ENCODE measurements at regions not wholly inside any gene's neighbourhood (a gene's known extent, or its start where the extent isn't known, plus 50 kb on each side); places are given as distances from the start of the nearest gene placed in this dataset.

DNA sequence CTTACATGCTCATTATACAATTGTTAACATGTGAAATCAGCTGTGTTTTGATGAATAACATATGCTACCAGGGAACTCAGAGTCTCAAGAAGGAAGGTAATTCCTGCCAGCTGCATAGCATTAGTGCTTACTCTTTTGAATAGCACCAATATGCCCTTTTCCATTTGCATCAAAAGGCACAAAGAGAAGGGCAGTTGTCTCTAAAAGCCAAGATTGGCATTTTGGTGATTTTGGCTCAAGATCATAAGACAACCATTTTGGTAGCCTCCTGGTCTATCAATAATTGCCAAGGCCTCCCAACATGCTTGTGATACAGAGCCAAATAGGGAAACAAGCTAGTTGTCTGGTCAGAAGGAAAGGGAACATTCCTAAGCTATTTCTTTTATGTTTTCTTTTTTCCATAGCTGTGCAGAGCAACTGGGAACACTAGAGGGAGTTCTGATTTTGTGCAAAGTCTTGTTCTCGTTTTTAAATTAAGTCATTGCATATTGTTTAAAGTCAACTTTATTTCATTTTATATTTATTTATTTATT, 416.7 kb upstream of the CHORDC1 start:
- Histone ChIP-seq H3K27me3 (ENCODE audit: control insufficient read depth in 2 of 2, insufficient read depth in 2 of 2, low read length in 2 of 2) (no peaks in the 10 kb centered on the region), H3K4me2 (ENCODE audit: insufficient read depth, low read length) (no peak overlapping the region), H3K4me1 (ENCODE audit: control insufficient read depth, extremely low read depth, insufficient read depth, low read length) (no peaks in the 10 kb centered on the region), H3K9me1 (replicated peaks; ENCODE audit: control insufficient read depth, extremely low read depth, insufficient read depth, low read length) (no peaks in the 10 kb centered on the region), H3K36me3 (ENCODE audit: control insufficient read depth in 2 of 2, extremely low read depth in 1 of 2, insufficient read depth in 2 of 2, low read length in 2 of 2) (no peaks in the 10 kb centered on the region), H3K9ac (replicated peaks; ENCODE audit: extremely low read depth, insufficient read depth, low read length) (no peak overlapping the region), H4K20me1 (replicated peaks; ENCODE audit: control insufficient read depth, extremely low read depth, insufficient read depth, low read length) (no peaks in the 10 kb centered on the region), H2AFZ (ENCODE audit: low read depth, low read length) (no peak overlapping the region), H3K27ac (ENCODE audit: insufficient read depth, low read depth, low read length) (no peak overlapping the region), H3K4me3 (replicated peaks in 1 of 3; ENCODE audit: insufficient read depth in 1 of 3, low read depth in 1 of 3, low read length in 3 of 3) (no peak overlapping the region), H3K9me3 (replicated peaks; ENCODE audit: control insufficient read depth, insufficient read depth, low read length) (no peaks in the 10 kb centered on the region), H3K79me2 (ENCODE audit: control insufficient read depth, insufficient read depth, low read length) (no peaks in the 10 kb centered on the region)
- dilution Hi-C loops (cut with MboI; ENCODE audit: extremely low pct_ligation_motif_present, low sequenced_read_pairs) (no loop called here), intact Hi-C loops (cut with micrococcal nuclease) (loop anchor here (2.0 to 10.0 kb wide), 3 partner anchors 315 to 823 kb away; no protein-coding TSS in a partner anchor)
- TF ChIP-seq EZH2 (IDR thresholded peaks at IDR 0.05; ENCODE audit: borderline replicate concordance, low read depth, low read length, severe bottlenecking), result no peak
- TF ChIP-seq, protein P1, sequence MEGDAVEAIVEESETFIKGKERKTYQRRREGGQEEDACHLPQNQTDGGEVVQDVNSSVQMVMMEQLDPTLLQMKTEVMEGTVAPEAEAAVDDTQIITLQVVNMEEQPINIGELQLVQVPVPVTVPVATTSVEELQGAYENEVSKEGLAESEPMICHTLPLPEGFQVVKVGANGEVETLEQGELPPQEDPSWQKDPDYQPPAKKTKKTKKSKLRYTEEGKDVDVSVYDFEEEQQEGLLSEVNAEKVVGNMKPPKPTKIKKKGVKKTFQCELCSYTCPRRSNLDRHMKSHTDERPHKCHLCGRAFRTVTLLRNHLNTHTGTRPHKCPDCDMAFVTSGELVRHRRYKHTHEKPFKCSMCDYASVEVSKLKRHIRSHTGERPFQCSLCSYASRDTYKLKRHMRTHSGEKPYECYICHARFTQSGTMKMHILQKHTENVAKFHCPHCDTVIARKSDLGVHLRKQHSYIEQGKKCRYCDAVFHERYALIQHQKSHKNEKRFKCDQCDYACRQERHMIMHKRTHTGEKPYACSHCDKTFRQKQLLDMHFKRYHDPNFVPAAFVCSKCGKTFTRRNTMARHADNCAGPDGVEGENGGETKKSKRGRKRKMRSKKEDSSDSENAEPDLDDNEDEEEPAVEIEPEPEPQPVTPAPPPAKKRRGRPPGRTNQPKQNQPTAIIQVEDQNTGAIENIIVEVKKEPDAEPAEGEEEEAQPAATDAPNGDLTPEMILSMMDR (IDR thresholded peaks at IDR 0.05; ENCODE audit: extremely low read depth in 1 of 2, insufficient read depth in 1 of 2, low read depth in 1 of 2, low read length in 2 of 2), result peak in 1 of 2 donors; percentile 16
- FAIRE-seq (no peak), DNase-seq (ENCODE audit: low read depth, low spot score) (peak; percentile 9)
- POLR2A ChIA-PET, result no interaction called here
- CTCF ChIA-PET, result interaction anchor here (1.0 to 2.2 kb wide), 6 partner anchors 14 to 608 kb away, joined by 3 to 27 read pairs (median 4); no protein-coding TSS in a partner anchor
- no TSS peak for BruUV-seq (replicated peaks)

DNA sequence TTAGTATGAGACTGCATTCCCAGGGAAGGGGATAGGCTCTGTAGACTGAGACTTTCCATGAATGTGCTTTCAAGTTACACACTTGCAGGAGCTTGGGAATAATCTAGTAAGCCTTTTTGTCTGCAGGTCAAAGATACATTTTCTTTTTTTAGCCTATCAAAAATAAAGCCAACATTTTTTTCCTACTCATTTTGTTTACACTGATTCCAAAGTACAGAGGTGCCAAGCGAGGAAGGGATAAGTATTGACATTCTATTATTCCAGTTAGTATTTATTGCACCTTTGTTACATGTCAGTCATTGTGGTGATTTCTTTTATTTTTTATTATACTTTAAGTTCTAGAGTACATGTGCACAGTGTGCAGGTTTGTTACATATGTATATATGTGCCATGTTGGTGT, 413.0 kb upstream of the CHORDC1 start:
- Histone ChIP-seq H3K9ac (replicated peaks; ENCODE audit: extremely low read depth, insufficient read depth, low read length) (no peak overlapping the region), H3K27ac (ENCODE audit: insufficient read depth, low read depth, low read length) (no peak overlapping the region), H2AFZ (ENCODE audit: low read depth, low read length) (no peak overlapping the region), H3K4me2 (ENCODE audit: insufficient read depth, low read length) (no peak overlapping the region), H3K9me1 (replicated peaks; ENCODE audit: control insufficient read depth, extremely low read depth, insufficient read depth, low read length) (no peaks in the 10 kb centered on the region), H4K20me1 (replicated peaks; ENCODE audit: control insufficient read depth, extremely low read depth, insufficient read depth, low read length) (no peaks in the 10 kb centered on the region), H3K79me2 (ENCODE audit: control insufficient read depth, insufficient read depth, low read length) (no peaks in the 10 kb centered on the region), H3K9me3 (replicated peaks; ENCODE audit: control insufficient read depth, insufficient read depth, low read length) (no peaks in the 10 kb centered on the region), H3K4me3 (replicated peaks in 1 of 3; ENCODE audit: insufficient read depth in 1 of 3, low read depth in 1 of 3, low read length in 3 of 3) (no peak overlapping the region), H3K4me1 (ENCODE audit: control insufficient read depth, extremely low read depth, insufficient read depth, low read length) (no peaks in the 10 kb centered on the region), H3K36me3 (ENCODE audit: control insufficient read depth in 2 of 2, extremely low read depth in 1 of 2, insufficient read depth in 2 of 2, low read length in 2 of 2) (no peaks in the 10 kb centered on the region), H3K27me3 (ENCODE audit: control insufficient read depth in 2 of 2, insufficient read depth in 2 of 2, low read length in 2 of 2) (no peaks in the 10 kb centered on the region)
- ChIA-PET POLR2A (no interaction called here), CTCF (no interaction called here)
- DNase-seq (ENCODE audit: low read depth, low spot score), result no peak
- dilution Hi-C loops (cut with MboI; ENCODE audit: extremely low pct_ligation_motif_present, low sequenced_read_pairs) (no loop called here), intact Hi-C loops (cut with micrococcal nuclease) (loop anchor here (5.0 to 10.0 kb wide), 2 partner anchors 319 to 826 kb away; no protein-coding TSS in a partner anchor)
- TF ChIP-seq GATA2 (IDR thresholded peaks at IDR 0.05; ENCODE audit: insufficient read depth, insufficient read length, low read depth, low read length), result no peak
- TF ChIP-seq POLR2A (IDR thresholded peaks at IDR 0.05; ENCODE audit: low read depth, low read length), result no peak
- no peak for TF ChIP-seq EZH2 (IDR thresholded peaks at IDR 0.05; ENCODE audit: borderline replicate concordance, low read depth, low read length, severe bottlenecking)
- TF ChIP-seq POLR2AphosphoS5 (IDR thresholded peaks at IDR 0.05; ENCODE audit: insufficient read depth, low read depth, low read length), result no peak
- TF ChIP-seq, protein P2, sequence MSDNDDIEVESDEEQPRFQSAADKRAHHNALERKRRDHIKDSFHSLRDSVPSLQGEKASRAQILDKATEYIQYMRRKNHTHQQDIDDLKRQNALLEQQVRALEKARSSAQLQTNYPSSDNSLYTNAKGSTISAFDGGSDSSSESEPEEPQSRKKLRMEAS (IDR thresholded peaks at IDR 0.05; ENCODE audit: insufficient read depth, insufficient read length), result no peak
- TF ChIP-seq JUN (IDR thresholded peaks at IDR 0.05; ENCODE audit: borderline replicate concordance, insufficient read depth, insufficient read length, low read depth), result no peak
- TF ChIP-seq, protein P1 (IDR thresholded peaks at IDR 0.05; ENCODE audit: extremely low read depth in 1 of 2, insufficient read depth in 1 of 2, low read depth in 1 of 2, low read length in 2 of 2), result no peak
- no peak for TF ChIP-seq FOS (IDR thresholded peaks at IDR 0.05; ENCODE audit: borderline replicate concordance, insufficient read depth, low read length)
- no peak for TF ChIP-seq MYC (IDR thresholded peaks at IDR 0.05; ENCODE audit: low read depth, low read length)
- FAIRE-seq, result no peak
- BruUV-seq (replicated peaks), result no TSS peak

All from endothelial cell of umbilical vein (primary cell).